ENCODE measurements at regions not wholly inside any gene's neighbourhood (a gene's known extent, or its start where the extent isn't known, plus 50 kb on each side); places are given as distances from the start of the nearest gene placed in this dataset.

DNA sequence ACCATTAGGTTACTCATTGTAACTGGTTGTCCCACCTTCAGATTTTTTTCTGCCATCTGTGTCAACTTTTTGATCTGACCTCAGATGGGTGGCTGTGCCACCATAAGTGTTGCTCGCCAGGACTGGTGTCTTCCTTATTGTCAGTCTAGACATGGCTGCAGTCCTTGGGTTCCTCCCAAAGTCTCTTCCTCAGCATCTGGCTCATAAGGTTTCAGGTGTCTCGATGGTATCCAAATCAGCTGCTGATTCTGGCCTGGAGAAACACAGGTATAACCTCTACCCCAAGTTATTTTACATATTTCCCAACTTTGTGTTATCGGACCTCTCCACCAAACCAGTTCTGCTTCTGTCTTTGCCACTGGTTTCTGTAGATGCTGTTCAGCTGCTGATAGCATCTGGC is 158.5 kb downstream of the ZNF518B start:
- Mint-ChIP-seq H3K36me3 (ENCODE audit: low read depth) (no peaks in the 10 kb centered on the region), H3K27me3 (ENCODE audit: insufficient read depth, low read depth, poor library complexity) (peaks cover 2% of the 10 kb centered on the region), H3K27ac (no peak overlapping the region), H3K4me1 (peaks cover 37% of the 10 kb centered on the region), H3K4me3 (no peak overlapping the region), H3K9me3 (no peaks in the 10 kb centered on the region)
- H3K4me1 ChIP-seq (ENCODE audit: insufficient read depth): peaks cover 26% of the 10 kb centered on the region
- no peak overlapping the region for H2AFZ ChIP-seq
- DNase-seq (ENCODE audit: low spot score) (no peak), ATAC-seq (no peak)
- H4K20me1 ChIP-seq (replicated peaks; ENCODE audit: insufficient read depth): no peaks in the 10 kb centered on the region
- no peaks in the 10 kb centered on the region for H3K79me2 ChIP-seq (replicated peaks; ENCODE audit: insufficient read depth)
- H3K4me3 ChIP-seq: no peak overlapping the region
- H3K27me3 ChIP-seq (ENCODE audit: insufficient read depth): no peaks in the 10 kb centered on the region
- H3F3A ChIP-seq (replicated peaks; ENCODE audit: low read depth): no peaks in the 10 kb centered on the region
- no peak overlapping the region for H3K27ac ChIP-seq (ENCODE audit: low read depth)
- peaks cover 15% of the 10 kb centered on the region; the same call in 1 of the 2 replicates for H3K9me2 ChIP-seq (ENCODE audit: insufficient read depth)
- H3K36me3 ChIP-seq (ENCODE audit: insufficient read depth): no peaks in the 10 kb centered on the region
- no peak overlapping the region for H3K4me2 ChIP-seq
- TF ChIP-seq, protein P1, sequence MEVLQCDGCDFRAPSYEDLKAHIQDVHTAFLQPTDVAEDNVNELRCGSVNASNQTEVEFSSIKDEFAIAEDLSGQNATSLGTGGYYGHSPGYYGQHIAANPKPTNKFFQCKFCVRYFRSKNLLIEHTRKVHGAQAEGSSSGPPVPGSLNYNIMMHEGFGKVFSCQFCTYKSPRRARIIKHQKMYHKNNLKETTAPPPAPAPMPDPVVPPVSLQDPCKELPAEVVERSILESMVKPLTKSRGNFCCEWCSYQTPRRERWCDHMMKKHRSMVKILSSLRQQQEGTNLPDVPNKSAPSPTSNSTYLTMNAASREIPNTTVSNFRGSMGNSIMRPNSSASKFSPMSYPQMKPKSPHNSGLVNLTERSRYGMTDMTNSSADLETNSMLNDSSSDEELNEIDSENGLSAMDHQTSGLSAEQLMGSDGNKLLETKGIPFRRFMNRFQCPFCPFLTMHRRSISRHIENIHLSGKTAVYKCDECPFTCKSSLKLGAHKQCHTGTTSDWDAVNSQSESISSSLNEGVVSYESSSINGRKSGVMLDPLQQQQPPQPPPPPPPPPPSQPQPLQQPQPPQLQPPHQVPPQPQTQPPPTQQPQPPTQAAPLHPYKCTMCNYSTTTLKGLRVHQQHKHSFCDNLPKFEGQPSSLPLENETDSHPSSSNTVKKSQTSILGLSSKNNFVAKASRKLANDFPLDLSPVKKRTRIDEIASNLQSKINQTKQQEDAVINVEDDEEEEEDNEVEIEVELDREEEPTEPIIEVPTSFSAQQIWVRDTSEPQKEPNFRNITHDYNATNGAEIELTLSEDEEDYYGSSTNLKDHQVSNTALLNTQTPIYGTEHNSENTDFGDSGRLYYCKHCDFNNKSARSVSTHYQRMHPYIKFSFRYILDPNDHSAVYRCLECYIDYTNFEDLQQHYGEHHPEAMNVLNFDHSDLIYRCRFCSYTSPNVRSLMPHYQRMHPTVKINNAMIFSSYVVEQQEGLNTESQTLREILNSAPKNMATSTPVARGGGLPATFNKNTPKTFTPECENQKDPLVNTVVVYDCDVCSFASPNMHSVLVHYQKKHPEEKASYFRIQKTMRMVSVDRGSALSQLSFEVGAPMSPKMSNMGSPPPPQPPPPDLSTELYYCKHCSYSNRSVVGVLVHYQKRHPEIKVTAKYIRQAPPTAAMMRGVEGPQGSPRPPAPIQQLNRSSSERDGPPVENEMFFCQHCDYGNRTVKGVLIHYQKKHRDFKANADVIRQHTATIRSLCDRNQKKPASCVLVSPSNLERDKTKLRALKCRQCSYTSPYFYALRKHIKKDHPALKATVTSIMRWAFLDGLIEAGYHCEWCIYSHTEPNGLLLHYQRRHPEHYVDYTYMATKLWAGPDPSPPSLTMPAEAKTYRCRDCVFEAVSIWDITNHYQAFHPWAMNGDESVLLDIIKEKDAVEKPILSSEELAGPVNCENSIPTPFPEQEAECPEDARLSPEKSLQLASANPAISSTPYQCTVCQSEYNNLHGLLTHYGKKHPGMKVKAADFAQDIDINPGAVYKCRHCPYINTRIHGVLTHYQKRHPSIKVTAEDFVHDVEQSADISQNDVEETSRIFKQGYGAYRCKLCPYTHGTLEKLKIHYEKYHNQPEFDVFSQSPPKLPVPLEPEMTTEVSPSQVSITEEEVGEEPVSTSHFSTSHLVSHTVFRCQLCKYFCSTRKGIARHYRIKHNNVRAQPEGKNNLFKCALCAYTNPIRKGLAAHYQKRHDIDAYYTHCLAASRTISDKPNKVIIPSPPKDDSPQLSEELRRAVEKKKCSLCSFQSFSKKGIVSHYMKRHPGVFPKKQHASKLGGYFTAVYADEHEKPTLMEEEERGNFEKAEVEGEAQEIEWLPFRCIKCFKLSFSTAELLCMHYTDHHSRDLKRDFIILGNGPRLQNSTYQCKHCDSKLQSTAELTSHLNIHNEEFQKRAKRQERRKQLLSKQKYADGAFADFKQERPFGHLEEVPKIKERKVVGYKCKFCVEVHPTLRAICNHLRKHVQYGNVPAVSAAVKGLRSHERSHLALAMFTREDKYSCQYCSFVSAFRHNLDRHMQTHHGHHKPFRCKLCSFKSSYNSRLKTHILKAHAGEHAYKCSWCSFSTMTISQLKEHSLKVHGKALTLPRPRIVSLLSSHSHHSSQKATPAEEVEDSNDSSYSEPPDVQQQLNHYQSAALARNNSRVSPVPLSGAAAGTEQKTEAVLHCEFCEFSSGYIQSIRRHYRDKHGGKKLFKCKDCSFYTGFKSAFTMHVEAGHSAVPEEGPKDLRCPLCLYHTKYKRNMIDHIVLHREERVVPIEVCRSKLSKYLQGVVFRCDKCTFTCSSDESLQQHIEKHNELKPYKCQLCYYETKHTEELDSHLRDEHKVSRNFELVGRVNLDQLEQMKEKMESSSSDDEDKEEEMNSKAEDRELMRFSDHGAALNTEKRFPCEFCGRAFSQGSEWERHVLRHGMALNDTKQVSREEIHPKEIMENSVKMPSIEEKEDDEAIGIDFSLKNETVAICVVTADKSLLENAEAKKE (CRISPR knock-in tag; IDR thresholded peaks at IDR 0.05): no peak
- TF ChIP-seq EZH2 (IDR thresholded peaks at IDR 0.05; ENCODE audit: low read depth, unreplicated experiment) (no peak), JUNB (IDR thresholded peaks at IDR 0.05; ENCODE audit: unreplicated experiment) (no peak), NANOG (IDR thresholded peaks at IDR 0.05; ENCODE audit: borderline replicate concordance) (no peak), ZNF114 (CRISPR knock-in tag; IDR thresholded peaks at IDR 0.05) (no peak), STAT1 (IDR thresholded peaks at IDR 0.05; ENCODE audit: unreplicated experiment) (no peak), POLR2AphosphoS5 (IDR thresholded peaks at IDR 0.05; ENCODE audit: low read depth) (no peak), CREB1 (CRISPR knock-in tag; IDR thresholded peaks at IDR 0.05; ENCODE audit: low read depth) (no peak), ZNF331 (CRISPR knock-in tag; IDR thresholded peaks at IDR 0.05; ENCODE audit: low read depth) (no peak), EZH2phosphoT487 (IDR thresholded peaks at IDR 0.05; ENCODE audit: unreplicated experiment) (no peak)
- TF ChIP-seq, protein P2, sequence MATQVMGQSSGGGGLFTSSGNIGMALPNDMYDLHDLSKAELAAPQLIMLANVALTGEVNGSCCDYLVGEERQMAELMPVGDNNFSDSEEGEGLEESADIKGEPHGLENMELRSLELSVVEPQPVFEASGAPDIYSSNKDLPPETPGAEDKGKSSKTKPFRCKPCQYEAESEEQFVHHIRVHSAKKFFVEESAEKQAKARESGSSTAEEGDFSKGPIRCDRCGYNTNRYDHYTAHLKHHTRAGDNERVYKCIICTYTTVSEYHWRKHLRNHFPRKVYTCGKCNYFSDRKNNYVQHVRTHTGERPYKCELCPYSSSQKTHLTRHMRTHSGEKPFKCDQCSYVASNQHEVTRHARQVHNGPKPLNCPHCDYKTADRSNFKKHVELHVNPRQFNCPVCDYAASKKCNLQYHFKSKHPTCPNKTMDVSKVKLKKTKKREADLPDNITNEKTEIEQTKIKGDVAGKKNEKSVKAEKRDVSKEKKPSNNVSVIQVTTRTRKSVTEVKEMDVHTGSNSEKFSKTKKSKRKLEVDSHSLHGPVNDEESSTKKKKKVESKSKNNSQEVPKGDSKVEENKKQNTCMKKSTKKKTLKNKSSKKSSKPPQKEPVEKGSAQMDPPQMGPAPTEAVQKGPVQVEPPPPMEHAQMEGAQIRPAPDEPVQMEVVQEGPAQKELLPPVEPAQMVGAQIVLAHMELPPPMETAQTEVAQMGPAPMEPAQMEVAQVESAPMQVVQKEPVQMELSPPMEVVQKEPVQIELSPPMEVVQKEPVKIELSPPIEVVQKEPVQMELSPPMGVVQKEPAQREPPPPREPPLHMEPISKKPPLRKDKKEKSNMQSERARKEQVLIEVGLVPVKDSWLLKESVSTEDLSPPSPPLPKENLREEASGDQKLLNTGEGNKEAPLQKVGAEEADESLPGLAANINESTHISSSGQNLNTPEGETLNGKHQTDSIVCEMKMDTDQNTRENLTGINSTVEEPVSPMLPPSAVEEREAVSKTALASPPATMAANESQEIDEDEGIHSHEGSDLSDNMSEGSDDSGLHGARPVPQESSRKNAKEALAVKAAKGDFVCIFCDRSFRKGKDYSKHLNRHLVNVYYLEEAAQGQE (IDR thresholded peaks at IDR 0.05; ENCODE audit: unreplicated experiment): no peak
- TF ChIP-seq, protein P3, sequence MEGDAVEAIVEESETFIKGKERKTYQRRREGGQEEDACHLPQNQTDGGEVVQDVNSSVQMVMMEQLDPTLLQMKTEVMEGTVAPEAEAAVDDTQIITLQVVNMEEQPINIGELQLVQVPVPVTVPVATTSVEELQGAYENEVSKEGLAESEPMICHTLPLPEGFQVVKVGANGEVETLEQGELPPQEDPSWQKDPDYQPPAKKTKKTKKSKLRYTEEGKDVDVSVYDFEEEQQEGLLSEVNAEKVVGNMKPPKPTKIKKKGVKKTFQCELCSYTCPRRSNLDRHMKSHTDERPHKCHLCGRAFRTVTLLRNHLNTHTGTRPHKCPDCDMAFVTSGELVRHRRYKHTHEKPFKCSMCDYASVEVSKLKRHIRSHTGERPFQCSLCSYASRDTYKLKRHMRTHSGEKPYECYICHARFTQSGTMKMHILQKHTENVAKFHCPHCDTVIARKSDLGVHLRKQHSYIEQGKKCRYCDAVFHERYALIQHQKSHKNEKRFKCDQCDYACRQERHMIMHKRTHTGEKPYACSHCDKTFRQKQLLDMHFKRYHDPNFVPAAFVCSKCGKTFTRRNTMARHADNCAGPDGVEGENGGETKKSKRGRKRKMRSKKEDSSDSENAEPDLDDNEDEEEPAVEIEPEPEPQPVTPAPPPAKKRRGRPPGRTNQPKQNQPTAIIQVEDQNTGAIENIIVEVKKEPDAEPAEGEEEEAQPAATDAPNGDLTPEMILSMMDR (conservative IDR thresholded peaks at IDR 0.05; ENCODE audit: low read depth in 2 of 2): no peak
- TF ChIP-seq, protein P4, sequence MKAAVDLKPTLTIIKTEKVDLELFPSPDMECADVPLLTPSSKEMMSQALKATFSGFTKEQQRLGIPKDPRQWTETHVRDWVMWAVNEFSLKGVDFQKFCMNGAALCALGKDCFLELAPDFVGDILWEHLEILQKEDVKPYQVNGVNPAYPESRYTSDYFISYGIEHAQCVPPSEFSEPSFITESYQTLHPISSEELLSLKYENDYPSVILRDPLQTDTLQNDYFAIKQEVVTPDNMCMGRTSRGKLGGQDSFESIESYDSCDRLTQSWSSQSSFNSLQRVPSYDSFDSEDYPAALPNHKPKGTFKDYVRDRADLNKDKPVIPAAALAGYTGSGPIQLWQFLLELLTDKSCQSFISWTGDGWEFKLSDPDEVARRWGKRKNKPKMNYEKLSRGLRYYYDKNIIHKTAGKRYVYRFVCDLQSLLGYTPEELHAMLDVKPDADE (IDR thresholded peaks at IDR 0.05): no peak

All from GM23338 (cell line).